K562 (cell line): ENCODE measurements at regions not wholly inside any gene's neighbourhood (a gene's known extent, or its start where the extent isn't known, plus 50 kb on each side); places are given as distances from the start of the nearest gene placed in this dataset.

Source experiments
- ATAC-seq: fragments of 200-7000 bp; cut with Tn5 transposase; 3 replicates; pipeline ENCODE4 v1.9.1; 2020; ENCODE audit warnings: moderate library complexity
- BruUV-seq: library from RNA; stranded (reverse); fragments of 400-500 nt; replicated peaks from 2 replicates; lab custom pipeline; 2021; lab: Mats Ljungman, UMichigan
- CTCF ChIA-PET: fragments of 300-600 bp; formaldehyde crosslinking; extraction: SDS; loops from one replicate; lab custom pipeline; 2021; ENCODE audit warnings: low intra/inter-chr PET ratio; lab: Yijun Ruan, JAX
- POLR2A ChIA-PET: fragments of 300-600, 350-650 bp; sonication (Branson Sonifier 250); formaldehyde crosslinking; extraction: SDS; loops from one replicate; lab custom pipeline; 2021; ENCODE audit warnings: antibody characterized with exemption, inconsistent platforms; lab: Yijun Ruan, JAX
- DNase-seq, 4 experiments: peaks; one replicate each; pipeline versions ENCODE4 v3.0.0 to v3.0.0-alpha.2; 2011 to 2018; ENCODE audit warnings: low spot score in 3 of 4, mixed read lengths in 3 of 4; ENCODE audit errors: extremely low read depth in 1 of 4
- FAIRE-seq: peaks from 2 replicates; lab custom pipeline; 2011; peaks lifted over from hg19 to GRCh38; lab: Jason Lieb, UNC
- H2AFZ ChIP-seq: 2 replicates; pipeline ENCODE4 v1.6.0; 2011; ENCODE audit warnings: low read depth, low read length, control low read depth, inconsistent platforms
- H3K27ac ChIP-seq: fragments of 200-600 bp; 3 replicates; pipeline ENCODE4 v1.8.0; 2011; ENCODE audit warnings: low read depth, mild to moderate bottlenecking, control low read depth, inconsistent platforms, low read length, moderate library complexity, mixed read lengths; ENCODE audit errors: extremely low read depth
- H3K27me3 ChIP-seq, 2 experiments: fragments of 300-600 bp in 1 of 2; 2 replicates in 1 of 2; 3 replicates in 1 of 2; pipeline versions ENCODE4 v1.6.0 to v1.8.0; 2011; ENCODE audit warnings: inconsistent platforms in 2 of 2, low read length in 2 of 2, mild to moderate bottlenecking in 1 of 2, mixed read lengths in 1 of 2, moderate library complexity in 1 of 2; ENCODE audit not compliant: control insufficient read depth in 2 of 2, insufficient read depth in 2 of 2
- H3K36me3 ChIP-seq: fragments of 300-600 bp; 3 replicates; pipeline ENCODE4 v1.8.0; 2011; ENCODE audit warnings: mild to moderate bottlenecking, low read length, inconsistent platforms; ENCODE audit not compliant: control insufficient read depth, insufficient read depth
- H3K4me1 ChIP-seq, 2 experiments: fragments of 200-600 bp in 1 of 2; replicated peaks in 1 of 2; 2 replicates in 1 of 2; 3 replicates in 1 of 2; pipeline versions ENCODE4 v1.5.1 to v1.8.0; 2011; ENCODE audit warnings: inconsistent platforms in 2 of 2, low read length in 2 of 2, mild to moderate bottlenecking in 1 of 2, mixed read lengths in 1 of 2, moderate library complexity in 1 of 2; ENCODE audit not compliant: control insufficient read depth in 2 of 2, insufficient read depth in 2 of 2
- H3K4me2 ChIP-seq: 2 replicates; pipeline ENCODE4 v1.6.1; 2011; ENCODE audit warnings: low read length, control low read depth, inconsistent platforms, mixed read lengths; ENCODE audit not compliant: insufficient read depth
- H3K4me3 ChIP-seq: fragments of 200-600 bp; sonication (generic), shearing (Covaris generic); 2 replicates; pipeline ENCODE4 v1.5.1; 2016; ENCODE audit warnings: control low read depth, inconsistent platforms
- H3K79me2 ChIP-seq: fragments of 200-600 bp; 3 replicates; pipeline ENCODE4 v1.8.0; 2011; ENCODE audit warnings: low read length, inconsistent platforms; ENCODE audit not compliant: control insufficient read depth, insufficient read depth
- H3K9ac ChIP-seq, 2 experiments: 2 replicates each; pipeline versions ENCODE4 v1.6.0 to v1.6.1; 2011; ENCODE audit warnings: low read depth in 2 of 2, low read length in 2 of 2, control low read depth in 1 of 2, inconsistent platforms in 1 of 2, mild to moderate bottlenecking in 1 of 2, mixed read lengths in 1 of 2; ENCODE audit not compliant: insufficient read depth in 1 of 2
- H3K9me1 ChIP-seq: one replicate; pipeline ENCODE4 v1.6.0; 2011; ENCODE audit warnings: inconsistent platforms, mild to moderate bottlenecking, low read length, moderate library complexity; ENCODE audit not compliant: control insufficient read depth, insufficient read depth
- H3K9me3 ChIP-seq: replicated peaks from 2 replicates; pipeline ENCODE4 v1.5.1; 2011; ENCODE audit warnings: low read depth, low read length, inconsistent platforms; ENCODE audit not compliant: control insufficient read depth, insufficient read depth
- H4K20me1 ChIP-seq: replicated peaks from 2 replicates; pipeline ENCODE4 v1.6.1; 2011; ENCODE audit warnings: low read length, inconsistent platforms, mixed read lengths; ENCODE audit not compliant: control insufficient read depth, insufficient read depth
- NFIX ChIP-seq: fragments of 250-450 bp; sonication (Bioruptor Pico); IDR thresholded peaks from 2 replicates; pipeline ENCODE4 v1.4.0; 2020; ENCODE audit warnings: low read depth, mild to moderate bottlenecking, moderate library complexity
- SRF ChIP-seq, 2 experiments: fragments of 250-450, 450-650 bp in 1 of 2; sonication (Bioruptor Pico) in 1 of 2; sonication (generic) in 1 of 2; formaldehyde crosslinking; IDR thresholded peaks; 2 replicates each; pipeline versions ENCODE4 v1.5.0 to v1.5.1; 2020 to 2022; ENCODE audit warnings: mild to moderate bottlenecking in 1 of 2, missing genetic modification reagents in 1 of 2
- TAF15 ChIP-seq: fragments of 200-400 bp; formaldehyde crosslinking; IDR thresholded peaks from 2 replicates; pipeline ENCODE4 v1.6.1; 2017; ENCODE audit warnings: mild to moderate bottlenecking, low read depth, low read length, moderate library complexity
- TGIF2 ChIP-seq: sonication (generic); formaldehyde crosslinking; IDR thresholded peaks from 2 replicates; pipeline ENCODE4 v1.8.1; 2022; ENCODE audit warnings: mild to moderate bottlenecking, missing genetic modification reagents, moderate library complexity
- ZFP1 ChIP-seq: fragments of 450-650 bp; formaldehyde crosslinking; IDR thresholded peaks from 2 replicates; pipeline ENCODE4 v1.4.0; 2020; ENCODE audit warnings: mild to moderate bottlenecking, mixed read lengths
- ZNF134 ChIP-seq: fragments of 250-450 bp; sonication (Bioruptor Pico); conservative IDR thresholded peaks from 2 replicates; pipeline ENCODE4 v1.4.0; 2020
- WGBS: fragments of 100-300 bp; shearing (Covaris generic); methylation state at CpG from one replicate; pipeline ENCODE4 v1.1.6; 2016; ENCODE audit warnings: low coverage, mixed read lengths; ENCODE audit not compliant: insufficient coverage; ENCODE audit errors: missing lambda C conversion rate; 5-methylcytosine and 5-hydroxymethylcytosine counted together
- in situ Hi-C: fragments of 300-500 bp; cut with MboI; formaldehyde crosslinking; loops from 4 replicates; pipeline ENCODE4 v1.15.0; 2018; ENCODE audit warnings: inconsistent platforms, mixed read lengths
- intact Hi-C: fragments of 100-400 bp; cut with micrococcal nuclease; formaldehyde crosslinking; loops from 2 replicates; pipeline ENCODE4 v1.14.2; 2022
- TF ChIP-seq, protein P1 (sequence below): fragments of 250-450 bp; sonication (Bioruptor Pico); IDR thresholded peaks from 2 replicates; pipeline ENCODE4 v1.8.0; 2021; ENCODE audit warnings: borderline replicate concordance, mild to moderate bottlenecking, moderate library complexity; ENCODE audit not compliant: poor library complexity, severe bottlenecking

GRCh38 chr5:109971968-109972367, 282.2 kb downstream of the MAN2A1 start:
- Histone ChIP-seq H3K36me3 (no peaks in the 10 kb centered on the region), H3K4me3 (no peak overlapping the region), H4K20me1 (no peaks in the 10 kb centered on the region), H2AFZ (no peak overlapping the region), H3K79me2 (no peaks in the 10 kb centered on the region), H3K4me2 (no peak overlapping the region), H3K27ac (no peak overlapping the region), H3K27me3 (no peaks in the 10 kb centered on the region), H3K4me1 (no peaks in the 10 kb centered on the region), H3K9me1 (no peaks in the 10 kb centered on the region), H3K9ac (no peak overlapping the region), H3K9me3 (no peaks in the 10 kb centered on the region)
- ATAC-seq (no peak), FAIRE-seq (no peak), DNase-seq (no peak)
- TF ChIP-seq ZFP1 (no peak), TAF15 (no peak)
- TF ChIP-seq, protein P1, sequence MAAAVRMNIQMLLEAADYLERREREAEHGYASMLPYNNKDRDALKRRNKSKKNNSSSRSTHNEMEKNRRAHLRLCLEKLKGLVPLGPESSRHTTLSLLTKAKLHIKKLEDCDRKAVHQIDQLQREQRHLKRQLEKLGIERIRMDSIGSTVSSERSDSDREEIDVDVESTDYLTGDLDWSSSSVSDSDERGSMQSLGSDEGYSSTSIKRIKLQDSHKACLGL (CRISPR knock-in tag), result no peak
- intact Hi-C loops (no loop called here), in situ Hi-C loops (no loop called here)
- no TSS peak for BruUV-seq
- ChIA-PET POLR2A (no interaction called here), CTCF (no interaction called here)
- WGBS, result 0% methylated on average over 1 of the region's 1 CpG

DNA sequence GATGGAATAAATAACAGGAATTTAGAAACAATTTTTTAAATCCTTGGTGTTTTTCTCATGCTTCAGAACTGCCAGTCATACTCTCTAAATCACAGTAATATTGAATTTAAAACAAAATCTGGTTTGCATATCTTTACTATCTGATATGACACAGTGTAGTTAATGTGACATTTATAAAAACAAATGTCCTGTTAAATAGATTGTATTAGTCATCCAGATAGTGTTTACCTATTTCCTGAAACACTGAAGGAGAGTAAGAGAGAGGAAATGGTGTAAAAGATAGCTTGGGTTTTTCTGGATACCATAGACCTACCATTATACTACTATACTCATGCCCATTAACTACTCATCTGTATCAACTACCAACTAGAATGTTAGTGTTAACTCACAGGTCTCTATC, 292.3 kb downstream of the MAN2A1 start:
- Histone ChIP-seq H3K9me3 (no peaks in the 10 kb centered on the region), H3K27me3 (no peaks in the 10 kb centered on the region), H3K79me2 (no peaks in the 10 kb centered on the region), H3K9me1 (no peaks in the 10 kb centered on the region), H3K36me3 (no peaks in the 10 kb centered on the region), H3K9ac (no peak overlapping the region), H3K4me1 (no peaks in the 10 kb centered on the region), H2AFZ (no peak overlapping the region), H4K20me1 (no peaks in the 10 kb centered on the region), H3K27ac (no peak overlapping the region), H3K4me2 (no peak overlapping the region), H3K4me3 (no peak overlapping the region)
- POLR2A ChIA-PET, result no interaction called here
- CTCF ChIA-PET, result no interaction called here
- DNase-seq, result no peak
- no peak for FAIRE-seq
- no TSS peak for BruUV-seq
- in situ Hi-C loops (no loop called here), intact Hi-C loops (no loop called here)
- TF ChIP-seq TGIF2 (CRISPR knock-in tag), result no peak
- TF ChIP-seq NFIX, result no peak
- no peak for TF ChIP-seq ZNF134 (CRISPR knock-in tag)
- no peak for TF ChIP-seq SRF (CRISPR knock-in tag; IDR thresholded peaks at IDR 0.05)
- ATAC-seq, result no peak
